Sigmoid colon (tissue), 6 donors: ENCODE measurements at regions not wholly inside any gene's neighbourhood (a gene's known extent, or its start where the extent isn't known, plus 50 kb on each side); places are given as distances from the start of the nearest gene placed in this dataset.

Experiments used
- DNase-seq: peaks from one replicate; pipeline ENCODE4 v3.0.0-alpha.2; 2019
- H3K27ac ChIP-seq, 4 donors: fragments of 200-600 bp; sonication (generic); one replicate each; pipeline ENCODE4 v1.5.1; 2016 to 2019; ENCODE audit warnings: mild to moderate bottlenecking in 1 of 4
- H3K27me3 ChIP-seq, 3 donors: fragments of 200-600 bp; sonication (generic); one replicate each; pipeline ENCODE4 v1.5.1; 2019; ENCODE audit warnings: mild to moderate bottlenecking in 1 of 3
- H3K36me3 ChIP-seq, 4 donors: fragments of 200-600 bp; sonication (generic); one replicate each; pipeline ENCODE4 v1.5.1; 2016 to 2019
- H3K4me1 ChIP-seq, 4 donors: fragments of 200-600 bp; sonication (generic); one replicate each; pipeline ENCODE4 v1.5.1; 2017 to 2019
- H3K4me3 ChIP-seq, 4 donors: fragments of 200-600 bp; sonication (generic); one replicate each; pipeline ENCODE4 v1.5.1; 2017 to 2019; ENCODE audit warnings: mild to moderate bottlenecking in 2 of 4, moderate library complexity in 1 of 4
- H3K9me3 ChIP-seq, 4 donors: fragments of 200-600 bp in 3 of 4; sonication (generic) in 3 of 4; one replicate each; pipeline versions ENCODE4 v1.5.1 to v1.6.1; 2013 to 2019
- EP300 ChIP-seq, 4 donors: sonication (generic); formaldehyde crosslinking; IDR thresholded peaks; one replicate each; pipeline ENCODE4 v1.6.1; 2017; ENCODE audit warnings: antibody characterized with exemption in 4 of 4
- POLR2A ChIP-seq, 2 donors: fragments of 450-650 bp; IDR thresholded peaks; one replicate each; pipeline ENCODE4 v1.6.1; 2016; ENCODE audit warnings: antibody characterized with exemption in 2 of 2, mild to moderate bottlenecking in 2 of 2, moderate library complexity in 2 of 2
- POLR2AphosphoS5 ChIP-seq, 4 donors: sonication (generic); formaldehyde crosslinking; IDR thresholded peaks; one replicate each; pipeline ENCODE4 v1.6.1; 2017; ENCODE audit warnings: antibody characterized with exemption in 4 of 4
- WGBS, 2 donors: extraction: QIAGEN DNeasy Blood & Tissue Kit; methylation state at CpG; one replicate each; pipeline ENCODE4 v1.1.7; 2013; 5-methylcytosine and 5-hydroxymethylcytosine counted together
- intact Hi-C: fragments of 100-400 bp; cut with DNase I; formaldehyde crosslinking; loops from one replicate; pipeline ENCODE4 v1.15.1; 2023
- TF ChIP-seq, protein P1 (sequence below), 4 experiments: fragments of 450-650 bp in 3 of 4; fragments of 200-600 bp in 1 of 4; IDR thresholded peaks; one replicate each; pipeline ENCODE4 v1.5.1; 2016 to 2019; ENCODE audit warnings: antibody characterized with exemption in 4 of 4, mild to moderate bottlenecking in 3 of 4, moderate library complexity in 2 of 4
- donor health status: healthy with polysubstance abuse.
- donor health status: healthy.

DNA sequence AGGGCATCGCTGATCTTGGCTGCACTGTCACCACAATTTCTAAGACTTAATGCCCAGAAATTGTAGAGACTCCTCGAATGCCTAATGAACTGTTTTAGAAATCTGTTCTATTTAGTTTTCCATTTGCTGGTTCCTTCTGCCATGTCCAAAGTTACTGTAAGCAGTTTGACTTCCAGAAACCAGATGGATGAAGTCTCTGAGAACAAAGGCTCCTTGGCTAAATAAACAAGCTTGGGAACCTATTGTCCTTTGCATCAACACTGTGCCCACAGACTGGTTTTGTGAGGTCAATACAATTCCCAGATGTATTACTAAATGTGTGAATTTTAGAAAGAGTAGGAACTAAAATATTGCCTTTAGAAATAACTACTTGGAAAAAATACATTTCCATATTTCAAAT lies 600.2 kb downstream of the NYAP2 start:
- no peak for DNase-seq
- no peaks in the 10 kb centered on the region for H3K27me3 ChIP-seq
- no peaks in the 10 kb centered on the region for H3K36me3 ChIP-seq
- 84 to 91% methylated on average over 2 of the region's 2 CpGs for whole genome bisulfite sequencing, 2 donors
- H3K4me3 ChIP-seq: no peak overlapping the region
- H3K27ac ChIP-seq: no peak overlapping the region
- TF ChIP-seq EP300 (IDR thresholded peaks at IDR 0.05): no peak
- peaks cover 0 to 4% (median 0%) of the 10 kb centered on the region in 4 donors for H3K4me1 ChIP-seq
- H3K9me3 ChIP-seq: no peaks in the 10 kb centered on the region
- intact Hi-C loops: no loop called here

DNA sequence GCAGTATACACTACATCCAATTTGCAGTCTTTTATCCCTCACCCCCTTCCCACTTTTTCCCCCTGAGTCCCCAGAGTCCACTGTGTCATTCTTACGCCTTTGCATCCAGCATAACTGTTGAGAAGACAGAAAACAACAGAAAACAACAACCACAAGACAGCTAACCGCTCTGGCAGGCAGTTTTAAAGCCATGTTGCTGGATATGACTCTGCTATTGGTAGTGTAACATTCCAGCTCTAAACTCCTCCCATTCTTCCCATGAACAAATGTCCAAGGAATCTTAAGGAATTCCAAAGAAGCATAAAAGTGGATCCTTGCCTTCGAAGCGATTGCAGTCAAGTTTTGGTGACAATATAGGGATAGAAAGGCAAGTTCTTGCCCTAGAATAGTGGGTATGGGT lies 599.1 kb downstream of the NYAP2 start:
- Histone ChIP-seq H3K27ac (no peak overlapping the region), H3K4me3 (no peak overlapping the region), H3K4me1 (peaks cover 0 to 4% (median 0%) of the 10 kb centered on the region in 4 donors), H3K36me3 (no peaks in the 10 kb centered on the region), H3K9me3 (no peaks in the 10 kb centered on the region), H3K27me3 (no peaks in the 10 kb centered on the region)
- intact Hi-C loops: no loop called here
- TF ChIP-seq EP300 (IDR thresholded peaks at IDR 0.05): no peak
- 78 to 85% methylated on average over 4 of the region's 4 CpGs for WGBS, 2 donors
- no peak for DNase-seq

DNA sequence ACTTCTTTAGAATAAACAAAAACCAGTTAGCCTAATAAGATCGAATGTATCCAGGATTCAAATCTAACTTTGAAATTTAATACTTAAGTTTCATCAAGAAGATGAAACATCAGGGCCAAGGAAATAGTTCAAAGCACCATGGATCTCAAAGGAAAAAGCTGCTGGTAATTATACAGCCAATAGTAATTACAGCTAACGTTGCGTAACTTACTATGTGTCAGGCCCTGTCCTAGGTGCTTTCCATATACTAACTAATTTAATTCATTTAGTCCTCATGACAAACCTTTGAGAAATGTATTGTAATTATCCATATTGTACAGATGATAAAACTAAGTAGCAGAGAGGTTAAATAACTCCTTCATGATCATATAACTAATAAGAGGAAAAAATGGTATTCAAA lies 598.6 kb downstream of the NYAP2 start:
- H3K27ac ChIP-seq: no peak overlapping the region
- H3K27me3 ChIP-seq: no peaks in the 10 kb centered on the region
- no peak for TF ChIP-seq POLR2AphosphoS5 (IDR thresholded peaks at IDR 0.05)
- TF ChIP-seq EP300 (IDR thresholded peaks at IDR 0.05): no peak
- TF ChIP-seq, protein P1, sequence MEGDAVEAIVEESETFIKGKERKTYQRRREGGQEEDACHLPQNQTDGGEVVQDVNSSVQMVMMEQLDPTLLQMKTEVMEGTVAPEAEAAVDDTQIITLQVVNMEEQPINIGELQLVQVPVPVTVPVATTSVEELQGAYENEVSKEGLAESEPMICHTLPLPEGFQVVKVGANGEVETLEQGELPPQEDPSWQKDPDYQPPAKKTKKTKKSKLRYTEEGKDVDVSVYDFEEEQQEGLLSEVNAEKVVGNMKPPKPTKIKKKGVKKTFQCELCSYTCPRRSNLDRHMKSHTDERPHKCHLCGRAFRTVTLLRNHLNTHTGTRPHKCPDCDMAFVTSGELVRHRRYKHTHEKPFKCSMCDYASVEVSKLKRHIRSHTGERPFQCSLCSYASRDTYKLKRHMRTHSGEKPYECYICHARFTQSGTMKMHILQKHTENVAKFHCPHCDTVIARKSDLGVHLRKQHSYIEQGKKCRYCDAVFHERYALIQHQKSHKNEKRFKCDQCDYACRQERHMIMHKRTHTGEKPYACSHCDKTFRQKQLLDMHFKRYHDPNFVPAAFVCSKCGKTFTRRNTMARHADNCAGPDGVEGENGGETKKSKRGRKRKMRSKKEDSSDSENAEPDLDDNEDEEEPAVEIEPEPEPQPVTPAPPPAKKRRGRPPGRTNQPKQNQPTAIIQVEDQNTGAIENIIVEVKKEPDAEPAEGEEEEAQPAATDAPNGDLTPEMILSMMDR (IDR thresholded peaks at IDR 0.05): no peak
- TF ChIP-seq POLR2A (IDR thresholded peaks at IDR 0.05): no peak
- WGBS, 2 donors: 91 to 94% methylated on average over 3 of the region's 3 CpGs
- H3K4me1 ChIP-seq: peaks cover 0 to 4% (median 0%) of the 10 kb centered on the region in 4 donors
- no peaks in the 10 kb centered on the region for H3K9me3 ChIP-seq
- intact Hi-C loops: no loop called here
- DNase-seq: no peak
- no peaks in the 10 kb centered on the region for H3K36me3 ChIP-seq
- H3K4me3 ChIP-seq: no peak overlapping the region

DNA sequence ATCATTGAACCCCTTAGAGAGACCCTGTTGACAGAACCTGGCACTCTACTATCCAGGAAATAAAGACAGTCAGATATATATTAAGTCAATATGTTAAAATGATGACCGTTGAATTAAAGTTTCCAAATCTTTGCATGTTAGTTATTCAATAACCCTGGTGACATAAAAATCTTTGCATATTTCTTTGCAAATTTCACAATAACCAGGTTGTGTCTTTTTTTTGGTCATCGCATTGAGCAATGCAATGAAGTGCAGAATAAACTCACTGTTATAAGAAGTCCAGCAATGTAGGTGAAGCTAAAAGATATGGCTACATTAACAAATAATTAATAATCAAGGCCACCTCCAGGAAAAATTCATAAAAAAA lies 596.9 kb downstream of the NYAP2 start:
- intact Hi-C loops: no loop called here
- 81 to 93% methylated on average over 2 of the region's 2 CpGs for WGBS, 2 donors
- Histone ChIP-seq H3K27me3 (no peaks in the 10 kb centered on the region), H3K4me3 (no peak overlapping the region), H3K4me1 (peaks cover 0 to 4% (median 0%) of the 10 kb centered on the region in 4 donors), H3K27ac (no peak overlapping the region), H3K9me3 (no peaks in the 10 kb centered on the region), H3K36me3 (no peaks in the 10 kb centered on the region)
- TF ChIP-seq EP300 (IDR thresholded peaks at IDR 0.05): no peak
- no peak for TF ChIP-seq POLR2A (IDR thresholded peaks at IDR 0.05)
- TF ChIP-seq, protein P1 (IDR thresholded peaks at IDR 0.05): no peak
- no peak for TF ChIP-seq POLR2AphosphoS5 (IDR thresholded peaks at IDR 0.05)
- no peak for DNase-seq

DNA sequence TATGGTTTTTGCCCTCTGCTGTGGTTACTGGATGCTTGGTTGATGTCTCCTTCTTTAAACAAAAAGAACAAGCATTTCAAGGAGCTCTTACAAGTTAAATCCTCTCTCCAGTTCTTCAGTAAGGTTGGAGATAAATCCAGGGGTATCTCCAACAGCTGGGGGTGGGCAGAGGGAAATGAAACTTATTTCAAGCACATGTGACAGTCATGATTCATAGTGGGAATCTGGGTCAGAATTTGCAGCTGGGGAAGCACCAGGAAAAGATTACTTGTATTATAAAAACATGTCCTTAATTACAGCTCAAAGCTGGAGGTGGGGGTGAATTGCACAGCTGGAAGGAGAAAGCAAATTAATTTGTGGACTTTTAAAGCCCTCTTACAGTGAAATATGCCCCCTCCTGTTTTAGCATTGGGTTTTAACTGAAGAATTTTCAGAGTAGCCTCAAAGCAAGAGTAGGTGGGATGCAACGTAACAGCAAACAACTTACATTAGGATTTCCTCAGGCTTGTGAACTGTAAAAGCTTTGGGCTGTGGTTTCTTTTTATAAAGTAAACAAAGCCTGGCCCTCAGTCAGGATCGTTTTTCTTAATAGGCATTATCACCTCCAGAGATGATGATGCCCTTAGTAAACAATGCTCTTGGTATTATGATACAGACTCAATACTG lies 596.4 kb downstream of the NYAP2 start:
- Histone ChIP-seq H3K4me3 (no peak overlapping the region), H3K4me1 (peaks cover 0 to 4% (median 0%) of the 10 kb centered on the region in 4 donors), H3K36me3 (no peaks in the 10 kb centered on the region), H3K27me3 (no peaks in the 10 kb centered on the region), H3K9me3 (no peaks in the 10 kb centered on the region), H3K27ac (no peak overlapping the region)
- WGBS, 2 donors: 37 to 58% methylated on average over 2 of the region's 2 CpGs
- TF ChIP-seq EP300 (IDR thresholded peaks at IDR 0.05) (no peak), POLR2A (IDR thresholded peaks at IDR 0.05) (no peak), POLR2AphosphoS5 (IDR thresholded peaks at IDR 0.05) (no peak)
- TF ChIP-seq, protein P1 (IDR thresholded peaks at IDR 0.05): no peak
- intact Hi-C loops: no loop called here
- DNase-seq: no peak
